Natural killer cell (primary cell): ENCODE measurements at regions not wholly inside any gene's neighbourhood (a gene's known extent, or its start where the extent isn't known, plus 50 kb on each side); places are given as distances from the start of the nearest gene placed in this dataset.

Source experiments
- ATAC-seq, 3 donors: fragments of 150-1000 bp in 2 of 3; fragments of 200-7000 bp in 1 of 3; cut with Tn5 transposase; 1 replicate in 1 of 3; 2 replicates in 2 of 3; pipeline ENCODE4 v1.10.0; 2021; ENCODE audit warnings: mild to moderate bottlenecking in 2 of 3, moderate library complexity in 2 of 3
- DNase-seq, 2 donors: peaks; one replicate each; pipeline versions ENCODE4 v3.0.0 to v3.0.0-alpha.2; 2013 to 2021; ENCODE audit warnings: mixed read lengths in 1 of 2
- H3K27ac ChIP-seq: one replicate; pipeline ENCODE4 v1.5.1; 2013; ENCODE audit warnings: mild to moderate bottlenecking, low read length
- H3K27me3 ChIP-seq: one replicate; pipeline ENCODE4 v1.6.1; 2013; ENCODE audit warnings: low read length; ENCODE audit not compliant: control insufficient read depth, insufficient read depth
- H3K36me3 ChIP-seq: one replicate; pipeline ENCODE4 v1.6.1; 2013; ENCODE audit warnings: low read length; ENCODE audit not compliant: control insufficient read depth, insufficient read depth
- H3K4me1 ChIP-seq: one replicate; pipeline ENCODE4 v1.6.1; 2013; ENCODE audit warnings: low read length; ENCODE audit not compliant: control insufficient read depth, insufficient read depth
- H3K4me3 ChIP-seq: one replicate; pipeline ENCODE4 v1.5.1; 2013; ENCODE audit warnings: low read length
- H3K9me3 ChIP-seq: one replicate; pipeline ENCODE4 v1.6.1; 2013; ENCODE audit warnings: low read length; ENCODE audit not compliant: control insufficient read depth, insufficient read depth
- H3K27ac Mint-ChIP-seq, 2 donors: one replicate each; pipeline ENCODE4 v1.8.0; 2022; ENCODE audit warnings: mild to moderate bottlenecking in 2 of 2, mixed read lengths in 2 of 2, moderate library complexity in 1 of 2
- H3K27me3 Mint-ChIP-seq, 2 donors: one replicate each; pipeline ENCODE4 v1.8.0; 2022; ENCODE audit warnings: low read depth in 2 of 2, mixed read lengths in 2 of 2
- H3K36me3 Mint-ChIP-seq: one replicate; pipeline ENCODE4 v1.8.0; 2022; ENCODE audit warnings: mixed read lengths
- H3K4me1 Mint-ChIP-seq, 2 donors: one replicate each; pipeline ENCODE4 v1.8.0; 2022; ENCODE audit warnings: mixed read lengths in 2 of 2
- H3K4me3 Mint-ChIP-seq: one replicate; pipeline ENCODE4 v1.8.0; 2022; ENCODE audit warnings: mild to moderate bottlenecking, moderate library complexity, mixed read lengths
- H3K9me3 Mint-ChIP-seq, 2 donors: one replicate each; pipeline ENCODE4 v1.8.0; 2022; ENCODE audit warnings: mixed read lengths in 2 of 2
- CTCF ChIP-seq: fragments of 200-600 bp; IDR thresholded peaks from one replicate; pipeline ENCODE4 v1.8.0; 2022; ENCODE audit warnings: antibody characterized with exemption
- WGBS: methylation state at CpG from one replicate; pipeline ENCODE4 v1.1.7; 2013; ENCODE audit warnings: missing lambda C conversion rate; ENCODE audit not compliant: insufficient coverage; 5-methylcytosine and 5-hydroxymethylcytosine counted together
- intact Hi-C: fragments of 100-400 bp; cut with micrococcal nuclease; formaldehyde crosslinking; loops from one replicate; pipeline ENCODE4 v1.14.2; 2022

GRCh38 chr20:51331481-51331880, 211.0 kb downstream of the NFATC2 start:
- WGBS, result 93% methylated on average over 19 of the region's 19 CpGs
- H3K4me3 ChIP-seq, result no peak overlapping the region
- ATAC-seq, result no peak
- H3K36me3 ChIP-seq, result no peaks in the 10 kb centered on the region
- H3K9me3 ChIP-seq, result no peaks in the 10 kb centered on the region
- H3K9me3 Mint-ChIP-seq, result no peaks in the 10 kb centered on the region
- no peaks in the 10 kb centered on the region for H3K36me3 Mint-ChIP-seq
- H3K4me1 ChIP-seq, result no peaks in the 10 kb centered on the region
- no peak for TF ChIP-seq CTCF
- H3K27me3 ChIP-seq, result no peaks in the 10 kb centered on the region
- H3K4me3 Mint-ChIP-seq, result no peak overlapping the region
- no peak overlapping the region for H3K27ac Mint-ChIP-seq
- H3K27me3 Mint-ChIP-seq, result peaks cover 0 to 5% of the 10 kb centered on the region in 2 donors
- intact Hi-C loops, result no loop called here
- no peak overlapping the region for H3K27ac ChIP-seq
- no peaks in the 10 kb centered on the region for H3K4me1 Mint-ChIP-seq
- no peak for DNase-seq

- no peaks in the 10 kb centered on the region for H3K9me3 ChIP-seq
- no peaks in the 10 kb centered on the region for H3K36me3 ChIP-seq
- 100% methylated on average over 1 of the region's 1 CpG for WGBS
- H3K4me3 ChIP-seq, result no peak overlapping the region
- DNase-seq, result no peak
- Mint-ChIP-seq H3K4me1 (no peaks in the 10 kb centered on the region), H3K27ac (no peak overlapping the region), H3K36me3 (no peaks in the 10 kb centered on the region), H3K27me3 (peaks cover 0 to 8% of the 10 kb centered on the region in 2 donors), H3K4me3 (no peak overlapping the region), H3K9me3 (no peaks in the 10 kb centered on the region)
- ATAC-seq, result no peak
- TF ChIP-seq CTCF, result no peak
- no peaks in the 10 kb centered on the region for H3K4me1 ChIP-seq
- H3K27ac ChIP-seq, result no peak overlapping the region
- intact Hi-C loops, result no loop called here
- no peaks in the 10 kb centered on the region for H3K27me3 ChIP-seq
Observed at GRCh38 chr20:51329845-51330244, 212.7 kb downstream of the NFATC2 start.

GRCh38 chr20:51327251-51327841, 215.2 kb downstream of the NFATC2 start:
- no peak for DNase-seq
- Histone ChIP-seq H3K4me3 (no peak overlapping the region), H3K4me1 (no peaks in the 10 kb centered on the region), H3K36me3 (no peaks in the 10 kb centered on the region), H3K27ac (no peak overlapping the region), H3K9me3 (no peaks in the 10 kb centered on the region), H3K27me3 (no peaks in the 10 kb centered on the region)
- Mint-ChIP-seq H3K27me3 (peaks cover 0 to 9% of the 10 kb centered on the region in 2 donors), H3K4me1 (no peaks in the 10 kb centered on the region), H3K27ac (no peak overlapping the region), H3K9me3 (no peaks in the 10 kb centered on the region), H3K36me3 (no peaks in the 10 kb centered on the region), H3K4me3 (no peak overlapping the region)
- WGBS, result 87% methylated on average over 16 of the region's 17 CpGs
- intact Hi-C loops, result no loop called here
- ATAC-seq, result no peak
- TF ChIP-seq CTCF, result no peak

- no peaks in the 10 kb centered on the region for H3K4me1 ChIP-seq
- Mint-ChIP-seq H3K4me3 (no peak overlapping the region), H3K9me3 (no peaks in the 10 kb centered on the region), H3K27ac (no peak overlapping the region), H3K4me1 (no peaks in the 10 kb centered on the region), H3K27me3 (peaks cover 0 to 13% of the 10 kb centered on the region in 2 donors), H3K36me3 (no peaks in the 10 kb centered on the region)
- H3K27me3 ChIP-seq, result no peaks in the 10 kb centered on the region
- no peak overlapping the region for H3K27ac ChIP-seq
- DNase-seq, result peak; percentile 25 to 75
- intact Hi-C loops, result no loop called here
- peak; percentile 48 for TF ChIP-seq CTCF
- WGBS, result 64% methylated on average over 4 of the region's 4 CpGs
- H3K36me3 ChIP-seq, result no peaks in the 10 kb centered on the region
- H3K4me3 ChIP-seq, result no peak overlapping the region
- no peak for ATAC-seq
- H3K9me3 ChIP-seq, result no peaks in the 10 kb centered on the region
Observed at GRCh38 chr20:51326201-51326819, 216.2 kb downstream of the NFATC2 start.
